IPS-15b (cell line): ENCODE measurements at regions not wholly inside any gene's neighbourhood (a gene's known extent, or its start where the extent isn't known, plus 50 kb on each side); places are given as distances from the start of the nearest gene placed in this dataset.

ENCODE experiments used
- H3K27me3 ChIP-seq: one replicate; pipeline ENCODE4 v1.6.1; 2013; ENCODE audit warnings: low read length; ENCODE audit not compliant: control insufficient read depth, insufficient read depth
- H3K36me3 ChIP-seq: one replicate; pipeline ENCODE4 v1.6.1; 2013; ENCODE audit warnings: low read length; ENCODE audit not compliant: control insufficient read depth, insufficient read depth
- H3K4me1 ChIP-seq: one replicate; pipeline ENCODE4 v1.6.1; 2013; ENCODE audit warnings: mild to moderate bottlenecking, low read length; ENCODE audit not compliant: control insufficient read depth, insufficient read depth
- H3K4me3 ChIP-seq: one replicate; pipeline ENCODE4 v1.5.1; 2013; ENCODE audit warnings: low read depth, low read length
- H3K9ac ChIP-seq: one replicate; pipeline ENCODE4 v1.6.1; 2013; ENCODE audit warnings: low read depth, mild to moderate bottlenecking, low read length
- H3K9me3 ChIP-seq: one replicate; pipeline ENCODE4 v1.6.1; 2013; ENCODE audit warnings: mild to moderate bottlenecking, low read length; ENCODE audit not compliant: control insufficient read depth, insufficient read depth

GRCh38 chr2:239893236-239893515 is 132.0 kb downstream of the NDUFA10 start:
- no peaks in the 10 kb centered on the region for H3K4me1 ChIP-seq
- no peak overlapping the region for H3K9ac ChIP-seq
- no peaks in the 10 kb centered on the region for H3K27me3 ChIP-seq
- no peak overlapping the region for H3K4me3 ChIP-seq
- H3K36me3 ChIP-seq = no peaks in the 10 kb centered on the region
- no peaks in the 10 kb centered on the region for H3K9me3 ChIP-seq

GRCh38 chr2:239892441-239893235 is 132.5 kb downstream of the NDUFA10 start:
- Histone ChIP-seq H3K4me1 (no peaks in the 10 kb centered on the region), H3K4me3 (no peak overlapping the region), H3K27me3 (no peaks in the 10 kb centered on the region), H3K9ac (no peak overlapping the region), H3K36me3 (no peaks in the 10 kb centered on the region), H3K9me3 (no peaks in the 10 kb centered on the region)

- H3K9me3 ChIP-seq = no peaks in the 10 kb centered on the region
- no peaks in the 10 kb centered on the region for H3K27me3 ChIP-seq
- H3K4me1 ChIP-seq = no peaks in the 10 kb centered on the region
- no peak overlapping the region for H3K9ac ChIP-seq
- H3K4me3 ChIP-seq = no peak overlapping the region
- no peaks in the 10 kb centered on the region for H3K36me3 ChIP-seq
Observed at GRCh38 chr2:239891698-239892097, 133.4 kb downstream of the NDUFA10 start.

- Histone ChIP-seq H3K4me1 (no peaks in the 10 kb centered on the region), H3K9me3 (no peaks in the 10 kb centered on the region), H3K27me3 (no peaks in the 10 kb centered on the region), H3K9ac (no peak overlapping the region), H3K36me3 (no peaks in the 10 kb centered on the region), H3K4me3 (no peak overlapping the region)
Observed at GRCh38 chr2:239890206-239890746, 134.9 kb downstream of the NDUFA10 start.

GRCh38 chr2:239889641-239890121 is 135.5 kb downstream of the NDUFA10 start:
- no peaks in the 10 kb centered on the region for H3K9me3 ChIP-seq
- H3K4me3 ChIP-seq = no peak overlapping the region
- H3K36me3 ChIP-seq = no peaks in the 10 kb centered on the region
- H3K27me3 ChIP-seq = no peaks in the 10 kb centered on the region
- H3K9ac ChIP-seq = no peak overlapping the region
- H3K4me1 ChIP-seq = no peaks in the 10 kb centered on the region

- Histone ChIP-seq H3K36me3 (no peaks in the 10 kb centered on the region), H3K9ac (no peak overlapping the region), H3K4me3 (no peak overlapping the region), H3K27me3 (no peaks in the 10 kb centered on the region), H3K9me3 (no peaks in the 10 kb centered on the region), H3K4me1 (no peaks in the 10 kb centered on the region)
Observed at GRCh38 chr2:239887604-239888003, 137.5 kb downstream of the NDUFA10 start.

- Histone ChIP-seq H3K4me1 (no peaks in the 10 kb centered on the region), H3K4me3 (no peak overlapping the region), H3K9me3 (no peaks in the 10 kb centered on the region), H3K27me3 (no peaks in the 10 kb centered on the region), H3K9ac (no peak overlapping the region), H3K36me3 (no peaks in the 10 kb centered on the region)
Observed at GRCh38 chr2:239886781-239887180, 138.4 kb downstream of the NDUFA10 start.

GRCh38 chr2:239884875-239885274 is 140.3 kb downstream of the NDUFA10 start:
- no peak overlapping the region for H3K4me3 ChIP-seq
- no peaks in the 10 kb centered on the region for H3K9me3 ChIP-seq
- H3K36me3 ChIP-seq = no peaks in the 10 kb centered on the region
- no peaks in the 10 kb centered on the region for H3K4me1 ChIP-seq
- no peak overlapping the region for H3K9ac ChIP-seq
- no peaks in the 10 kb centered on the region for H3K27me3 ChIP-seq

GRCh38 chr2:239884051-239884405 is 141.1 kb downstream of the NDUFA10 start:
- Histone ChIP-seq H3K4me1 (no peaks in the 10 kb centered on the region), H3K9ac (no peak overlapping the region), H3K9me3 (no peaks in the 10 kb centered on the region), H3K4me3 (no peak overlapping the region), H3K36me3 (no peaks in the 10 kb centered on the region), H3K27me3 (no peaks in the 10 kb centered on the region)

- Histone ChIP-seq H3K9me3 (no peaks in the 10 kb centered on the region), H3K4me3 (no peak overlapping the region), H3K27me3 (no peaks in the 10 kb centered on the region), H3K36me3 (no peaks in the 10 kb centered on the region), H3K4me1 (no peaks in the 10 kb centered on the region), H3K9ac (no peak overlapping the region)
Observed at GRCh38 chr2:239883326-239884050, 141.7 kb downstream of the NDUFA10 start.

GRCh38 chr2:239882781-239883180 is 142.4 kb downstream of the NDUFA10 start:
- Histone ChIP-seq H3K4me1 (no peaks in the 10 kb centered on the region), H3K9ac (no peak overlapping the region), H3K36me3 (no peaks in the 10 kb centered on the region), H3K4me3 (no peak overlapping the region), H3K9me3 (no peaks in the 10 kb centered on the region), H3K27me3 (no peaks in the 10 kb centered on the region)

- Histone ChIP-seq H3K9ac (no peak overlapping the region), H3K4me3 (no peak overlapping the region), H3K27me3 (no peaks in the 10 kb centered on the region)
Observed at GRCh38 chr2:239882331-239882732, 142.8 kb downstream of the NDUFA10 start.

More at GRCh38 chr2:239882331-239882732, 142.8 kb downstream of the NDUFA10 start:
- Histone ChIP-seq H3K9me3 (no peaks in the 10 kb centered on the region), H3K36me3 (no peaks in the 10 kb centered on the region), H3K4me1 (no peaks in the 10 kb centered on the region)
